BLaER1 treated with 17β-estradiol and CSF1 and Interleukin-3, amounts not matched to agents 10 nM and 100 nM (cell line): ENCODE measurements at regions not wholly inside any gene's neighbourhood (a gene's known extent, or its start where the extent isn't known, plus 50 kb on each side); places are given as distances from the start of the nearest gene placed in this dataset.

ENCODE experiments used
- H3K27ac ChIP-seq, 11 experiments: shearing (Covaris generic); formaldehyde crosslinking; 2 replicates each; pipeline ENCODE4 v1.8.1; 2022
- H3K27me3 ChIP-seq, 11 experiments: shearing (Covaris generic); formaldehyde crosslinking; 2 replicates each; pipeline ENCODE4 v1.8.1; 2022
- H3K36me3 ChIP-seq, 11 experiments: shearing (Covaris generic); formaldehyde crosslinking; 2 replicates each; pipeline ENCODE4 v1.8.1; 2022
- H3K4me1 ChIP-seq, 10 experiments: shearing (Covaris generic); formaldehyde crosslinking; 2 replicates each; pipeline ENCODE4 v1.8.1; 2022
- H3K4me2 ChIP-seq, 11 experiments: shearing (Covaris generic); formaldehyde crosslinking; 2 replicates each; pipeline ENCODE4 v1.8.1; 2022
- H3K4me3 ChIP-seq, 10 experiments: shearing (Covaris generic); formaldehyde crosslinking; 2 replicates each; pipeline ENCODE4 v1.8.1; 2022
- H3K9ac ChIP-seq, 11 experiments: shearing (Covaris generic); formaldehyde crosslinking; 2 replicates each; pipeline ENCODE4 v1.8.1; 2022
- H3K9me3 ChIP-seq, 11 experiments: shearing (Covaris generic); formaldehyde crosslinking; replicated peaks in 1 of 11; 2 replicates each; pipeline ENCODE4 v1.8.1; 2022
- H4K20me1 ChIP-seq, 11 experiments: shearing (Covaris generic); formaldehyde crosslinking; 2 replicates each; pipeline ENCODE4 v1.8.1; 2022
- Cebpa-rat ChIP-seq, 11 experiments: shearing (Covaris generic); IDR thresholded peaks; 2 replicates each; pipeline ENCODE4 v1.8.1; 2022

DNA sequence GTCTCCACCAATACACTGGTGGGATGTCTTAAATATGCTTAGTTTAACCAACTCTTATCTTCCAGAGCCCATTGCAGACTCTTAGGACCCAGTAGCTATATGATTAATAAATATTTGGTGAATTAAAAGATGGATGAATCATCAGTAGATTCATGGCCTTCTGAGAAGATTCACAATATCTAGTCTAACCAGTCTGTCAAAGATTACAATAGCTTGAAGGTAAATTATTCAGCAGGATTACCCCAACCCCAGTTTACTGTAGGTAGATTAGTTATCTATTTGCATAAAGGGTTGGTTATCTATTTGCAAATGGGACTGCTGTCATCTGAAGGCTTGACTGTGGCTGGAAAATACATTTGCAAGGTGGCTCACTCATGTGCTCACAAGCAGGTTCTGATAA lies 239.4 kb upstream of the THRB start:
- Histone ChIP-seq H4K20me1 (no peaks in the 10 kb centered on the region), H3K4me1 (no peaks in the 10 kb centered on the region), H3K36me3 (no peaks in the 10 kb centered on the region), H3K9ac (no peak overlapping the region), H3K4me2 (no peak overlapping the region), H3K4me3 (no peak overlapping the region), H3K27me3 (no peaks in the 10 kb centered on the region), H3K27ac (no peak overlapping the region), H3K9me3 (peaks cover 0 to 7% (median 0%) of the 10 kb centered on the region in 11 experiments; a peak in 4 of 22 replicates)
- TF ChIP-seq Cebpa-rat (IDR thresholded peaks at IDR 0.05) = no peak

DNA sequence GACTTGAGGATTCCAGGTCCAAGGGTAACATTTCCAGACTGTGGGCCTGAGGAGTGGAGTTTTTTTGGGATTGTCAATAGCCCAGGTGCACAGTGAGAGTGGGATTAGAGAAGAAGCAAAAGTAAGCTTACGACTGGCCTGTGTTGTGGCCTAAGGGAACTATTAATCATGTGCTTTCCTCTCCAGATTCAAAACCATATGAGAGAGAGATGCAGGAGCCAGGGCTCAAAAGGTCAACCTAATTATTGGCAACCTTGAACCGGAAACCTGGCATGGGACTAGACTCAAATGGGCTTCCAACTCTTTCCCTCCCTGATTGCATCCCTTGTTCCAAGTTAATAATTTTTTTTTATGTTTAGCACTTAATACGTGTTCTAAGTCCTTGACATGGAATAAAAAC lies 242.1 kb upstream of the THRB start:
- Histone ChIP-seq H3K4me3 (no peak overlapping the region), H3K27ac (no peak overlapping the region), H3K36me3 (no peaks in the 10 kb centered on the region), H3K9me3 (peaks cover 0 to 7% (median 0%) of the 10 kb centered on the region in 11 experiments; a peak in 4 of 22 replicates), H3K27me3 (no peaks in the 10 kb centered on the region), H3K4me1 (no peaks in the 10 kb centered on the region), H3K9ac (no peak overlapping the region), H4K20me1 (no peaks in the 10 kb centered on the region), H3K4me2 (no peak overlapping the region)
- no peak for TF ChIP-seq Cebpa-rat (IDR thresholded peaks at IDR 0.05)

DNA sequence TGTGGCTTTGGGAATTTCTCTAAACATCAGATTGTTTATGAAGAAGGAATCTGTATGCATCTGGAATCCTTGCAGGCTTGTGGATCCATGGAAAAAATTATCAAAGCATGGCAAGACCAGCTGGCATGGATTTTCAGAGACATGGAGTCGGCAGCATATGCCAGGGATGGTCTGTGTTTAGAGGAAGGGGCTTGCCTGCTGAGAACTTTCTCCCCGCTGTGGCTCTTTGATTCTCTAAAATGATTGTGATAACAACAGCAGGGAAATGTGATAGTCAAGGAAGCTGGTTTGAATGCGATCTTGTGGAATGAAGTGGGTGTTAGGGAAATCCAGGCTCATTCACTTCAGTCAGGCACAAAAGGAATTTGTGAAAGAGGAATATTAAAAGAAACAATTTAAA lies 245.7 kb upstream of the THRB start:
- no peak for TF ChIP-seq Cebpa-rat (IDR thresholded peaks at IDR 0.05)

DNA sequence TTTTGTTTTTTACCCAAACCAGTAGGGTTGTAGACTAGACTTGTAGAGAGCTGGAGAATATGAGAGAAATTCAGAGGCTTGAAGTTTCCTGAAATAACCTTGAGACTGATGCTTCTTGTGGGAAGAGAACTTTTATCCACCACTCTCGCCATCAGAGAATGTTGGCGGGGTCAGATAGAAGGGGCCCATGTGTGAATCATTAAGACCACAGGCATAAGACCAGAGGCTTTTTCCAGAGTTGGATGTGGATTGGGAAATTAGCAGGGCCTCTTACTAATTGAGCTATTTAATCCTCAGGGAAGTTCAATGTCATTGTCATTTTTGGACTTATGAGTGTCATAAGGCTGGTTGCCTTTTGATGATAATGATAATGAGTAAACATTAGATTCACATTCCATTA lies 246.9 kb upstream of the THRB start:
- H3K9me3 ChIP-seq = no peaks in the 10 kb centered on the region
- no peak overlapping the region for H3K9ac ChIP-seq
- no peaks in the 10 kb centered on the region for H3K4me1 ChIP-seq
- no peaks in the 10 kb centered on the region for H4K20me1 ChIP-seq
- no peak overlapping the region for H3K4me2 ChIP-seq
- no peak overlapping the region for H3K4me3 ChIP-seq
- TF ChIP-seq Cebpa-rat (IDR thresholded peaks at IDR 0.05) = no peak
- H3K27ac ChIP-seq = no peak overlapping the region
- no peaks in the 10 kb centered on the region for H3K27me3 ChIP-seq
- H3K36me3 ChIP-seq = no peaks in the 10 kb centered on the region

More for the DNA sequence above, 245.7 kb upstream of the THRB start:
- no peak overlapping the region for H3K4me3 ChIP-seq
- H3K27me3 ChIP-seq = no peaks in the 10 kb centered on the region
- no peaks in the 10 kb centered on the region for H3K4me1 ChIP-seq
- no peak overlapping the region for H3K27ac ChIP-seq
- H3K36me3 ChIP-seq = no peaks in the 10 kb centered on the region
- no peak overlapping the region for H3K4me2 ChIP-seq
- no peaks in the 10 kb centered on the region for H4K20me1 ChIP-seq
- H3K9ac ChIP-seq = no peak overlapping the region
- H3K9me3 ChIP-seq = no peaks in the 10 kb centered on the region

DNA sequence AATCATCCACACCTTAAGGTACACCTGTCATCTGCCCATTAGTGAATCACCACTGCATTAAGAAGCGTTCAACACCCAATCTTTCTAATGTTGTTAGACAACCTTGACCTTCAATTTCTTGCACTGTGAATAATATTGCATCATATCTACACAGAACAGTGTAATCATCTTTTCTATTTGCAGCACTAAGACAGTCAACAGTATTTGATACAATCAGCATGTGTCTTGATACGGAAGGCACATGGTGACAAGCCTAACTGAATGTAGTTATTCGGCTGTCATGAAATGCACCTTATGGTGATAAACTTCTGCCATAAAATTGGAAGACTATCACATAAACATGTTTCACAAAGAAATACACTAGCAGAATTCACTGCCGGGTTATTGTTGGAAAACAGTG lies 253.9 kb upstream of the THRB start:
- Histone ChIP-seq H4K20me1 (no peaks in the 10 kb centered on the region), H3K4me2 (no peak overlapping the region), H3K9ac (no peak overlapping the region), H3K9me3 (no peaks in the 10 kb centered on the region), H3K27me3 (no peaks in the 10 kb centered on the region), H3K4me3 (no peak overlapping the region), H3K4me1 (no peaks in the 10 kb centered on the region), H3K27ac (no peak overlapping the region), H3K36me3 (no peaks in the 10 kb centered on the region)
- no peak for TF ChIP-seq Cebpa-rat (IDR thresholded peaks at IDR 0.05)

DNA sequence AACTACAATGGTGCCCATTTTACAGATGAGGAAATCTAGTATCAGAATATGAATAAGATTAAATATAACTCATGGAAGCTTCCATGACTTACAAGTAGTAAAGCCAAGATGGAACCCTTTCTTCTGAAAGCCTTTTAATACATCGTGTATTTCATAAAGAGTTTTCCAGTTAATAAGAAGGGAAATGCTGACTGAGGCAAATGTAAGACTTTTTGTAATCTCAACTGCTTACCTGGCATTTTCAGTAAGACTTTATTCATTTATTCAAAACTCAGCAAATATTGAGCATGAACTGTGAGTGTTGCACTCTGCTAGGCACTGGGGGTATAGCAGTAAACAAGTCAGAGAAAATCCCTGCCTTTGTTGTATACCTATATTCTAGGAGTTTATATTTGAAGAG lies 256.4 kb upstream of the THRB start:
- H3K4me1 ChIP-seq = no peaks in the 10 kb centered on the region
- no peak overlapping the region for H3K4me3 ChIP-seq
- no peak overlapping the region for H3K9ac ChIP-seq
- no peaks in the 10 kb centered on the region for H3K27me3 ChIP-seq
- H4K20me1 ChIP-seq = no peaks in the 10 kb centered on the region
- H3K36me3 ChIP-seq = no peaks in the 10 kb centered on the region
- TF ChIP-seq Cebpa-rat (IDR thresholded peaks at IDR 0.05) = no peak
- H3K4me2 ChIP-seq = no peak overlapping the region
- H3K9me3 ChIP-seq = no peaks in the 10 kb centered on the region
- H3K27ac ChIP-seq = no peak overlapping the region

DNA sequence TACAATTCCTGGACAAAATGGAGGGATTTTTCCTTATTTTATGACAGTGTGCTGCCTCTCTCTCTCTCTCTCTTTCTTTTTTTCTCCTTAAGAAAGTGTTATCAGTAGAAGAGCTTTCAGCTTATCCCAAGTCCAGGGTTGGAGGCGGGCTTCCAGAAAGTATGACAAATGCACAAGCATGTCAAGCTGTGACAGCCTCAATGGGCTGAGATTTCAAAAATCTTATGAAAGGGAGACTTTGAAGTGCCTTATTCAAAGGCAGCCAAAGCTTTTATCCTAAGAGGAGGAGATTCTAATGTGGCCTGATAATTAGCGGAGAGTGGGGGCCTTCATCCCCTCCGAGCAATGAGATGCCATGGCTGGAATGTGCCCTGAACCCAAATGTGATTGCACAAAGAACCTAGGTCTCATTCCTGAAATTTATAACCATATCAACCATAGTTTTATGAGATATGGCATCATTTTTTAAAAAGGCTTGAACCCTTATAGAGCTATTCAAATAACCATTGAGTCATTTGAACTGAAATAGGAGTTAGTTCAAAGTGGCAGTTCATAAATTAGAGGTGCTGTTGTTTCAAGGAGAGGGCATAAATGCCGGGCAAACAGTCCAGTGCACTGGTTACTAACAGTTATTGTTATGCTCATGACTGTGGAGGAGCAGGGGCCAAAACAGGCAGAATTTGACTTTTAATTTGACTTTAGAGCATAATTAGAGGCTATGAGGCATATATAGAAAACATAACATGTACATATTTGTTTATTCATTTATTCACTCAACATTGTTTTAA lies 261.6 kb upstream of the THRB start:
- TF ChIP-seq Cebpa-rat (IDR thresholded peaks at IDR 0.05) = no peak
- no peak overlapping the region for H3K4me3 ChIP-seq
- no peaks in the 10 kb centered on the region for H4K20me1 ChIP-seq
- no peaks in the 10 kb centered on the region for H3K36me3 ChIP-seq
- H3K4me2 ChIP-seq = no peak overlapping the region
- no peaks in the 10 kb centered on the region for H3K9me3 ChIP-seq
- H3K9ac ChIP-seq = no peak overlapping the region
- no peaks in the 10 kb centered on the region for H3K27me3 ChIP-seq
- peaks cover 0 to 10% (median 0%) of the 10 kb centered on the region in 10 experiments; a peak in 4 of 20 replicates for H3K4me1 ChIP-seq
- H3K27ac ChIP-seq = no peak overlapping the region

DNA sequence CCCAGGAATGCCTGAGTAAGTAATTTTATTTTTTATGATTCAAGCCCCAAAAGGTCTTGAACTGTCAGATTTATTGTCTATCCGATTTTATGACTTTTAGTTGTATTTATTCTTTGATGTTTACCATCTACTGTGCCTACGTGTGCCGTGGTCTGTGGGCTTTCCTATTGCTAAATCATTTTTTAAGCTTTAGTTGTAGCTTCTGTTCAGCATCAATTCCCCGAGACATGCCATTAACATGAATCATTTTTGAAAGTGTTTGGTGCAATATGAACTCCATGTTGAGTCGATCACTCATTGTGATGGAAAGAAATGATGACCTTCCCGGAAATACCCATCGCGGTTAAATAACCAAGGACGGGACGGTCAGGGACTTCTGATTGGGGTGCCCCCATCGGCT lies 268.7 kb upstream of the THRB start:
- Histone ChIP-seq H3K4me3 (no peak overlapping the region), H3K27me3 (no peaks in the 10 kb centered on the region), H3K36me3 (no peaks in the 10 kb centered on the region), H3K9ac (no peak overlapping the region), H4K20me1 (no peaks in the 10 kb centered on the region), H3K27ac (no peak overlapping the region), H3K9me3 (no peaks in the 10 kb centered on the region), H3K4me1 (peaks cover 0 to 10% (median 0%) of the 10 kb centered on the region in 10 experiments; a peak in 4 of 20 replicates), H3K4me2 (no peak overlapping the region)
- no peak for TF ChIP-seq Cebpa-rat (IDR thresholded peaks at IDR 0.05)

DNA sequence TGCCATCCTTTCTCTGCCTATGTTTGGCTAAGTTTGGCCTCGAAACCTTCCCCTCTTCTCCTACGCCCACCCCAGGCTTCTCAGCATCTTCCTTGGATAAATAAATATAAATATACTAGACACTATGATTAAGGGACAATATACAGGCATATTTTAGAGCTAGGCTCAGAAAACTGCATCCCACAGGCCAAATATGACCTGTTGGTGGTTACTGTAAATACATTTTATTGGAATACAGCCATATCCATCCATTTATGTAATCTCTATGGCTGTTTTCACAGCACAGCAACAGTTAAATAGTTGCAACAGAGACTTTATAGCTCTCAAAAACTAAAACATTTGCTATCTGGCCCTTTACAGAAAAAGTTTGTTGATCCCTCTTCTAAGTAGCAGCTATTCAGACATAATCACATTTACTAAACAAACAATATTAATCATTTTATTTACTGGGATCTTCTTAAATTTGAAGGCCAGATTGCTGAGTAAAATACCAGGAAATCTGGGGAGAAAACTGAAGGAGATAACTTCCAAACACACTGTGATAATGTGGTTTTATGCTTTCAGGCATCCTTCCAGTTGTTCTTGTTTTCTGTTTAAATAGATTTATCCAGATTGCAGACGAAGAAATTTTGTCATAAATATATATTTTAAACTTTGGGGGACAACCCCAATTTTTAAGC lies 269.7 kb upstream of the THRB start:
- Histone ChIP-seq H3K4me1 (peaks cover 0 to 8% (median 0%) of the 10 kb centered on the region in 10 experiments; a peak in 4 of 20 replicates), H3K27me3 (no peaks in the 10 kb centered on the region), H3K9me3 (no peaks in the 10 kb centered on the region), H3K9ac (no peak overlapping the region), H3K27ac (no peak overlapping the region), H3K36me3 (no peaks in the 10 kb centered on the region), H4K20me1 (no peaks in the 10 kb centered on the region), H3K4me3 (no peak overlapping the region), H3K4me2 (no peak overlapping the region)
- no peak for TF ChIP-seq Cebpa-rat (IDR thresholded peaks at IDR 0.05)

DNA sequence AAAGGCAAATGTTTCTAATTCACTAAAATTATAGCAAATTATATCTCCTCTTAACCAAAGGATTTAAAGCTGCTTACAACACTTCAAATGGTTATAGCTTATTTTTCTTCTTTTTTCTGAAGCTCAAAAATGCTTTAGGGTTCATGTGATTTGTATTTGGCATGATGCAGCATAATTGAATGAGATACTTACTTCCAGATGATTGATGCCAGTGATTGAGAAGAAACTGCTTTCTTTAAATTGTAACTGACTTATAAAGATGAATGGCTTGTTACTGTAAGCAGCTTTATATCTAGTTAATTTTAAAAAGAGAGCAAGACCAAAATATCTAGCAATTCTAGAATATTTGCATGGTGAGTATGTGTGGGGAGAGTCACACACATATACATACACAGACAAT lies 270.7 kb upstream of the THRB start:
- H3K4me3 ChIP-seq = no peak overlapping the region
- no peaks in the 10 kb centered on the region for H3K9me3 ChIP-seq
- no peak overlapping the region for H3K4me2 ChIP-seq
- no peaks in the 10 kb centered on the region for H3K4me1 ChIP-seq
- no peaks in the 10 kb centered on the region for H4K20me1 ChIP-seq
- no peak overlapping the region for H3K27ac ChIP-seq
- H3K9ac ChIP-seq = no peak overlapping the region
- H3K27me3 ChIP-seq = no peaks in the 10 kb centered on the region
- TF ChIP-seq Cebpa-rat (IDR thresholded peaks at IDR 0.05) = no peak
- H3K36me3 ChIP-seq = no peaks in the 10 kb centered on the region
